ENCODE measurements at regions not wholly inside any gene's neighbourhood (a gene's known extent, or its start where the extent isn't known, plus 50 kb on each side); places are given as distances from the start of the nearest gene placed in this dataset.

GRCh38 chr3:177589041-177589650, 391.9 kb upstream of the TBL1XR1 start:
- no peak for DNase-seq

GRCh38 chr3:177589911-177590381, 392.7 kb upstream of the TBL1XR1 start:
- no peak for DNase-seq

- no peak for DNase-seq
Measured at GRCh38 chr3:177590826-177591225, 393.5 kb upstream of the TBL1XR1 start.

GRCh38 chr3:177591379-177591778, 394.1 kb upstream of the TBL1XR1 start:
- no peak for DNase-seq

GRCh38 chr3:177594096-177594495, 396.8 kb upstream of the TBL1XR1 start:
- DNase-seq = no peak

GRCh38 chr3:177595530-177596188, 398.4 kb upstream of the TBL1XR1 start:
- DNase-seq = no peak

- DNase-seq = peak; percentile 90
Measured at GRCh38 chr3:177596248-177596815, 399.1 kb upstream of the TBL1XR1 start.

GRCh38 chr3:177596816-177597271, 399.6 kb upstream of the TBL1XR1 start:
- DNase-seq = peak; percentile 91

- DNase-seq = peak; percentile 56
Measured at GRCh38 chr3:177597311-177598096, 400.2 kb upstream of the TBL1XR1 start.

- no peak for DNase-seq
Measured at GRCh38 chr3:177598097-177598833, 401.0 kb upstream of the TBL1XR1 start.

GRCh38 chr3:177599326-177599725, 402.0 kb upstream of the TBL1XR1 start:
- DNase-seq = no peak

- DNase-seq = no peak
Measured at GRCh38 chr3:177599837-177600236, 402.6 kb upstream of the TBL1XR1 start.

- no peak for DNase-seq
Measured at GRCh38 chr3:177600411-177600810, 403.1 kb upstream of the TBL1XR1 start.

- DNase-seq = no peak
Measured at GRCh38 chr3:177601152-177601551, 403.9 kb upstream of the TBL1XR1 start.

- peak; percentile 55 for DNase-seq
Measured at GRCh38 chr3:177602601-177603147, 405.4 kb upstream of the TBL1XR1 start.

GRCh38 chr3:177603148-177603603, 405.9 kb upstream of the TBL1XR1 start:
- no peak for DNase-seq

GRCh38 chr3:177604181-177604580, 406.9 kb upstream of the TBL1XR1 start:
- DNase-seq = no peak

GRCh38 chr3:177606891-177607290, 409.6 kb upstream of the TBL1XR1 start:
- peak; percentile 59 for DNase-seq

GRCh38 chr3:177607589-177607988, 410.3 kb upstream of the TBL1XR1 start:
- DNase-seq = no peak

- DNase-seq = no peak
Measured at GRCh38 chr3:177608443-177608842, 411.2 kb upstream of the TBL1XR1 start.

GRCh38 chr3:177609613-177610012, 412.3 kb upstream of the TBL1XR1 start:
- no peak for DNase-seq

- no peak for DNase-seq
Measured at GRCh38 chr3:177610262-177610661, 413.0 kb upstream of the TBL1XR1 start.

All from islet precursor cell (in vitro differentiated cells).